SKM-1 treated with dmso at 0.1 percent for 144 hours (cell line): ENCODE measurements at regions not wholly inside any gene's neighbourhood (a gene's known extent, or its start where the extent isn't known, plus 50 kb on each side); places are given as distances from the start of the nearest gene placed in this dataset.
A peak's percentile ranks its signal among the peaks of the same experiment; 100 is the strongest.
"Not testable (repeated sequence)": the region's sequence is repeated elsewhere in the genome, so short reads cannot be mapped to it uniquely, and the experiment has no call there.

Experiments used
- DNase-seq: peaks from one replicate; lab custom pipeline; 2025; ENCODE audit not compliant: unreplicated experiment; lab: John Stamatoyannopoulos, UW

GRCh38 chr15:96792216-96792615 lies 461.7 kb downstream of the NR2F2 start:
- DNase-seq: peak; percentile 45

GRCh38 chr15:96796841-96797240 lies 466.3 kb downstream of the NR2F2 start:
- no peak for DNase-seq

- DNase-seq: no peak
These were observed 471.2 kb downstream of the NR2F2 start for GRCh38 chr15:96801576-96802150.

- DNase-seq: no peak
These were observed 472.2 kb downstream of the NR2F2 start for GRCh38 chr15:96802611-96803255.

GRCh38 chr15:96804754-96805153 lies 474.3 kb downstream of the NR2F2 start:
- no peak for DNase-seq

GRCh38 chr15:96807361-96807760 lies 476.9 kb downstream of the NR2F2 start:
- no peak for DNase-seq

GRCh38 chr15:96817900-96818299 lies 487.4 kb downstream of the NR2F2 start:
- no peak for DNase-seq

- no peak for DNase-seq
These were observed 488.4 kb downstream of the NR2F2 start for GRCh38 chr15:96818861-96819260.

- DNase-seq: no peak
These were observed 497.5 kb downstream of the NR2F2 start for GRCh38 chr15:96827981-96828380.

- DNase-seq: no peak
These were observed 506.9 kb downstream of the NR2F2 start for GRCh38 chr15:96837241-96837970.

- DNase-seq: no peak
These were observed 507.6 kb downstream of the NR2F2 start for GRCh38 chr15:96838081-96838480.

- no peak for DNase-seq
These were observed 518.9 kb downstream of the NR2F2 start for GRCh38 chr15:96849271-96849900.

- no peak for DNase-seq
These were observed 521.1 kb downstream of the NR2F2 start for GRCh38 chr15:96851613-96852012.

GRCh38 chr15:96858694-96859093 lies 528.2 kb downstream of the NR2F2 start:
- DNase-seq: no peak

- DNase-seq: no peak
These were observed 530.2 kb downstream of the NR2F2 start for GRCh38 chr15:96860741-96861140.

- DNase-seq: no peak
These were observed 537.5 kb downstream of the NR2F2 start for GRCh38 chr15:96867992-96868391.

GRCh38 chr15:96869122-96869521 lies 538.6 kb downstream of the NR2F2 start:
- DNase-seq: no peak

GRCh38 chr15:96869790-96870189 lies 539.3 kb downstream of the NR2F2 start:
- DNase-seq: no peak

- no peak for DNase-seq
These were observed 540.1 kb downstream of the NR2F2 start for GRCh38 chr15:96870580-96870979.

- not testable (repeated sequence) for DNase-seq
These were observed 546.9 kb downstream of the NR2F2 start for GRCh38 chr15:96877442-96877841.

GRCh38 chr15:96878129-96878528 lies 547.6 kb downstream of the NR2F2 start:
- DNase-seq: no peak
